ENCODE measurements at regions not wholly inside any gene's neighbourhood (a gene's known extent, or its start where the extent isn't known, plus 50 kb on each side); places are given as distances from the start of the nearest gene placed in this dataset.

DNA sequence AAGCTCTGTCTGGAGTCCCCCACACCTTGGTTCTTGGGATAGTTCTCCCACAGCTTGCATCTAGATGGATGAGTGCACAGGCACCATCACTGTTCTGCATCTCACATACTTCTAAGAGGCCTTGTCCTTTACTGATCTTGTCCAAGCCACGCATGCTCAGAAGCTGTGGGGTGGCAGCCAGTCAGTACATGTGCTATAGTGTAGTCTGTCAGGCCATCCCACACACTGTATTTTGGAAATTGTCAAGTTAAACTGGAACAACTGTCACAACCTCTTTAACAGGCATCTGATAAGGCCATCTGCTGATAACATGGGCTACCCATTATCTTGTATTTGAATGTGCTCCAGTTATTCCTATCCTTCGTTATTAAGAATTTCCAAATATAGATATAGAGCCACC is 296.5 kb upstream of the AZI2 start:
- no peaks in the 10 kb centered on the region for H3K9me3 ChIP-seq (ENCODE audit: control insufficient read depth in 1 of 2, insufficient read depth in 1 of 2, low read depth in 1 of 2, low read length in 2 of 2)
- H3K79me2 ChIP-seq (ENCODE audit: insufficient read depth, low read length): no peaks in the 10 kb centered on the region
- no peak overlapping the region for H3K9ac ChIP-seq (ENCODE audit: low read length)
- H3K36me3 ChIP-seq (ENCODE audit: control insufficient read depth in 1 of 2, insufficient read depth in 2 of 2, low read length in 2 of 2): no peaks in the 10 kb centered on the region
- CTCF ChIA-PET: interaction anchor here (1.4 kb wide), 1 partner anchor 23 kb away, joined by 8 read pairs; no protein-coding TSS in a partner anchor
- no peaks in the 10 kb centered on the region for H3K27me3 ChIP-seq (ENCODE audit: insufficient read depth, low read length)
- POLR2A ChIA-PET: no interaction called here
- no peak overlapping the region for H3K4me3 ChIP-seq (replicated peaks in 1 of 2; ENCODE audit: low read depth in 1 of 2, low read length in 2 of 2)
- ATAC-seq: no peak
- DNase-seq (ENCODE audit: low read depth, low spot score): no peak
- H3K4me1 ChIP-seq (ENCODE audit: control insufficient read depth in 1 of 2, insufficient read depth in 2 of 2, low read length in 2 of 2): no peaks in the 10 kb centered on the region
- intact Hi-C loops (cut with micrococcal nuclease): no loop called here
- RAD21 ChIA-PET (ENCODE audit: low non-redundant PET in 1 of 2, low total read pairs in 2 of 2, uncharacterized antibody in 2 of 2, unreplicated experiment in 2 of 2): no interaction called here
- TF ChIP-seq, protein P1, sequence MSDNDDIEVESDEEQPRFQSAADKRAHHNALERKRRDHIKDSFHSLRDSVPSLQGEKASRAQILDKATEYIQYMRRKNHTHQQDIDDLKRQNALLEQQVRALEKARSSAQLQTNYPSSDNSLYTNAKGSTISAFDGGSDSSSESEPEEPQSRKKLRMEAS (IDR thresholded peaks at IDR 0.05): no peak
- TF ChIP-seq YY1 (IDR thresholded peaks at IDR 0.05; ENCODE audit: extremely low read depth, insufficient replicate concordance, low read depth, low read length) (no peak), ZBTB33 (IDR thresholded peaks at IDR 0.05; ENCODE audit: extremely low read depth, insufficient replicate concordance, low read length) (no peak), ELF1 (IDR thresholded peaks at IDR 0.05; ENCODE audit: borderline replicate concordance, low read depth) (no peak)
- H3K27ac ChIP-seq (ENCODE audit: low read depth, low read length): no peak overlapping the region
- no peaks in the 10 kb centered on the region for H4K20me1 ChIP-seq (ENCODE audit: insufficient read depth)
- no peak overlapping the region for H3K4me2 ChIP-seq (ENCODE audit: low read length)
- no peaks in the 10 kb centered on the region for H3K9me2 ChIP-seq (ENCODE audit: insufficient read depth)
- no peak overlapping the region for H2AFZ ChIP-seq (ENCODE audit: low read depth, low read length, poor library complexity, severe bottlenecking)
- no TSS peak for BruUV-seq (replicated peaks)

DNA sequence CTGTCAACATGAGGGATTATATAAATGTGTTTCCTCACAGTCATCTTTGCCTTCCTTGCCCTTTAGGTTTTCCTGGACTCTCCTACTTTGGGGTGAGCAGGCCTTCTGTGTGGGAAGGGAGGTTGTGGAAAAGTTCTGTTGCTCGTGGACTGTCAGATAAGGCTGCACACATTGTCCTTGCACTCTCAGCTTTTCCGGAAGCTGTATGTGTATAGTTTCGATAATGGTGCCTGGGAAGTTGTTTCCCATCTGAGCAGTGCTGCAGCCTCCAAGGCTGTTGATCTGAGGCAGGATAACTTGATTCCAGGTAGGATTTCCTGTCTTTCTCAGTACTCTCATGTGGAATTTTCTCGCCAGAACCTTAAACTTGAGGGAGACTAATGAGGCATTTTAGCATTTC is 297.8 kb upstream of the AZI2 start:
- no TSS peak for BruUV-seq (replicated peaks)
- ATAC-seq (no peak), DNase-seq (ENCODE audit: low read depth, low spot score) (no peak)
- ChIA-PET POLR2A (no interaction called here), RAD21 (ENCODE audit: low non-redundant PET in 1 of 2, low total read pairs in 2 of 2, uncharacterized antibody in 2 of 2, unreplicated experiment in 2 of 2) (no interaction called here), CTCF (interaction anchor here (1.4 to 1.9 kb wide), 2 partner anchors 21 to 22 kb away, joined by 8 to 9 read pairs; no protein-coding TSS in a partner anchor)
- Histone ChIP-seq H3K9ac (ENCODE audit: low read length) (no peak overlapping the region), H3K36me3 (ENCODE audit: control insufficient read depth in 1 of 2, insufficient read depth in 2 of 2, low read length in 2 of 2) (no peaks in the 10 kb centered on the region), H3K9me2 (ENCODE audit: insufficient read depth) (no peaks in the 10 kb centered on the region), H3K4me2 (ENCODE audit: low read length) (no peak overlapping the region), H3K27me3 (ENCODE audit: insufficient read depth, low read length) (no peaks in the 10 kb centered on the region), H4K20me1 (ENCODE audit: insufficient read depth) (no peaks in the 10 kb centered on the region), H2AFZ (ENCODE audit: low read depth, low read length, poor library complexity, severe bottlenecking) (no peak overlapping the region), H3K27ac (ENCODE audit: low read depth, low read length) (no peak overlapping the region), H3K4me3 (replicated peaks in 1 of 2; ENCODE audit: low read depth in 1 of 2, low read length in 2 of 2) (no peak overlapping the region), H3K9me3 (ENCODE audit: control insufficient read depth in 1 of 2, insufficient read depth in 1 of 2, low read depth in 1 of 2, low read length in 2 of 2) (no peaks in the 10 kb centered on the region), H3K4me1 (ENCODE audit: control insufficient read depth in 1 of 2, insufficient read depth in 2 of 2, low read length in 2 of 2) (no peaks in the 10 kb centered on the region), H3K79me2 (ENCODE audit: insufficient read depth, low read length) (no peaks in the 10 kb centered on the region)
- intact Hi-C loops (cut with micrococcal nuclease): no loop called here
- no peak for TF ChIP-seq CEBPB (IDR thresholded peaks at IDR 0.05; ENCODE audit: low read depth)
- no peak for TF ChIP-seq EZH2 (IDR thresholded peaks at IDR 0.05)
- TF ChIP-seq TCF7L2 (IDR thresholded peaks at IDR 0.05; ENCODE audit: borderline replicate concordance, extremely low read depth, insufficient read depth, insufficient read length): no peak
- no peak for TF ChIP-seq FOSL1 (IDR thresholded peaks at IDR 0.05; ENCODE audit: low read depth)
- TF ChIP-seq YY1 (IDR thresholded peaks at IDR 0.05; ENCODE audit: extremely low read depth, insufficient replicate concordance, low read depth, low read length): no peak
- TF ChIP-seq ATF3 (IDR thresholded peaks at IDR 0.05): no peak
- no peak for TF ChIP-seq ZBTB33 (IDR thresholded peaks at IDR 0.05; ENCODE audit: extremely low read depth, insufficient replicate concordance, low read length)
- TF ChIP-seq RAD21 (IDR thresholded peaks at IDR 0.05; ENCODE audit: low read depth): no peak

Measured in HCT116 (cell line).